Fibroblast of mammary gland (primary cell): ENCODE measurements at regions not wholly inside any gene's neighbourhood (a gene's known extent, or its start where the extent isn't known, plus 50 kb on each side); places are given as distances from the start of the nearest gene placed in this dataset.

Source experiments
- DNase-seq: peaks from one replicate; pipeline ENCODE4 v3.0.0-alpha.2; 2010; ENCODE audit warnings: low read depth
- H3K4me3 ChIP-seq: 2 replicates; pipeline ENCODE4 v1.5.1; 2011; ENCODE audit warnings: low read depth, mild to moderate bottlenecking, low read length, moderate library complexity; ENCODE audit not compliant: control insufficient read depth
- CTCF ChIP-seq: conservative IDR thresholded peaks from 2 replicates; pipeline ENCODE4 v1.5.1; 2011; ENCODE audit warnings: low read depth, low read length, inconsistent platforms; ENCODE audit not compliant: control insufficient read depth, insufficient read depth

- TF ChIP-seq CTCF, result no peak
- no peak overlapping the region for H3K4me3 ChIP-seq
- peak; percentile 11 for DNase-seq
These were observed 442.2 kb upstream of the SETBP1 start for GRCh38 chr18:44238454-44238853.

- no peak overlapping the region for H3K4me3 ChIP-seq
- TF ChIP-seq CTCF, result no peak
- DNase-seq, result no peak
These were observed 441.8 kb upstream of the SETBP1 start for GRCh38 chr18:44238911-44239310.

- H3K4me3 ChIP-seq, result no peak overlapping the region
- no peak for DNase-seq
- TF ChIP-seq CTCF, result no peak
These were observed 439.7 kb upstream of the SETBP1 start for GRCh38 chr18:44241020-44241419.

- TF ChIP-seq CTCF, result no peak
- no peak overlapping the region for H3K4me3 ChIP-seq
- DNase-seq, result peak; percentile 12
These were observed 435.7 kb upstream of the SETBP1 start for GRCh38 chr18:44245019-44245418.

- peak; percentile 7 for DNase-seq
- no peak for TF ChIP-seq CTCF
- no peak overlapping the region for H3K4me3 ChIP-seq
These were observed 434.7 kb upstream of the SETBP1 start for GRCh38 chr18:44246001-44246400.

GRCh38 chr18:44258086-44258485 lies 422.6 kb upstream of the SETBP1 start:
- DNase-seq, result no peak
- no peak overlapping the region for H3K4me3 ChIP-seq
- TF ChIP-seq CTCF, result no peak

- no peak overlapping the region for H3K4me3 ChIP-seq
- TF ChIP-seq CTCF, result no peak
- DNase-seq, result no peak
These were observed 422.1 kb upstream of the SETBP1 start for GRCh38 chr18:44258576-44258975.
